ENCODE measurements at regions not wholly inside any gene's neighbourhood (a gene's known extent, or its start where the extent isn't known, plus 50 kb on each side); places are given as distances from the start of the nearest gene placed in this dataset.

DNA sequence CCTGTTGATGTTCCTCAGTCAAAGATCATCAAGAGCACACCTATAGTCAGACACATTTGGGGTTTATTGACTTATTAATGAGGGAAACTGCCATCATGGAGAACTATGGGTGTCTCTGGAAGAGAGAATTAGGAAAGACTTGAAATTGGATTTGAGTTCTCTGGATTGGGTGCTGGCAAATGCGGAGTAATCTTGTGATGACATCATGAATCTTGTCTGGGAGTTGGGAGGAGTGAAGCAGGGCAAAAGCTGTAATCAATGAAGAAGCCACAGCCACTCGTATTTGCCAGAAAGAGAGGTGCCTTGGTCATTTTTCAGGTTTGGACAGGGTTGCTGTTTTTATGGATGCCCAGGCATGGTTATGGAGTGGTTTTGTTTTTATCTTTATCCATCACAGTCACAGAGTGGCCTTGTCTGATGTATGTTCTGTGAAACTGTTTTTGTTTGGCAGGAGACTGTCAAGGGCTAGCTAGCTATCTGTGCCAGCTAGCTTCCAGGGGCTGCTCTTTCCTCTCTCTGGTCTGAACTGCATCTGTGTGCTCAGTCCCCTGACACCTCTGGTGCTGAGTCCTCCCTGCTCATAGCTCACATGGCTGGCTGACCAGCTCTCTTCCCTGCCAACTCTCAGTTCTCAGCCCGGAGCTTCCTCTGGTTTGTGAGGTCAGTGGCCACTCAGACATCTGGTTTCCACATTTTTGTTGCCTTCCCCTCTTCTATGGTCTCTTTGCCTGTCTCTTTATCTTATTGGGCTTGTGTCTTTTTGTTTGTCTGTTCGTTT, 193.4 kb upstream of the RMP24 start:
- no peak overlapping the region for H2AK5ac ChIP-seq (ENCODE audit: low read depth, low read length)
- H3K79me1 ChIP-seq (ENCODE audit: low read depth, low read length) = no peaks in the 10 kb centered on the region
- ChIA-PET POLR2A (ENCODE audit: partially characterized antibody) (interaction anchor here (1.2 kb wide), 1 partner anchor 72 kb away, joined by 3 read pairs; no protein-coding TSS in a partner anchor), CTCF (ENCODE audit: partially characterized antibody) (interaction anchor here (0.6 to 1.0 kb wide), 3 partner anchors 23 to 84 kb away, joined by 3 read pairs; no protein-coding TSS in a partner anchor)
- no peak overlapping the region for H3K14ac ChIP-seq (ENCODE audit: insufficient read length)
- no peaks in the 10 kb centered on the region; the same call in 1 of the 2 replicates for H3K23me2 ChIP-seq (ENCODE audit: low read depth, low read length)
- no peaks in the 10 kb centered on the region for H3K36me3 ChIP-seq (ENCODE audit: control insufficient read depth in 2 of 4, insufficient read depth in 4 of 4, low read length in 3 of 4)
- no peak overlapping the region for H2BK15ac ChIP-seq (ENCODE audit: low read length)
- peaks cover 0 to 3% of the 10 kb centered on the region in 2 experiments; a peak in 1 of 4 replicates for H3K79me2 ChIP-seq (ENCODE audit: control insufficient read depth in 1 of 2, insufficient read depth in 2 of 2, low read length in 2 of 2)
- 92% methylated on average over 4 of the region's 4 CpGs; no CpG with 5 or more reads in 1 of the 2 experiments for WGBS, 2 experiments (ENCODE audit: extremely low coverage in 1 of 2, insufficient coverage in 1 of 2, insufficient read length in 1 of 2, insufficient replicate concordance in 2 of 2, low coverage in 1 of 2, low lambda C conversion rate in 2 of 2, missing lambda C conversion rate in 1 of 2)
- H3K18ac ChIP-seq (ENCODE audit: extremely low read depth, low read length) = no peak overlapping the region
- H3K4me3 ChIP-seq (ENCODE audit: extremely low read depth in 1 of 4, insufficient read depth in 2 of 4, low read depth in 3 of 4, low read length in 4 of 4) = no peak overlapping the region
- no peaks in the 10 kb centered on the region for H4K20me1 ChIP-seq (replicated peaks in 1 of 2; ENCODE audit: control insufficient read depth in 1 of 2, insufficient read depth in 2 of 2, low read length in 2 of 2)
- no peak overlapping the region for H2BK5ac ChIP-seq (ENCODE audit: low read depth, low read length)
- no peak overlapping the region for H2BK120ac ChIP-seq (replicated peaks; ENCODE audit: low read depth, low read length)
- no peak overlapping the region for H3K56ac ChIP-seq (replicated peaks; ENCODE audit: insufficient read length, low read depth, low read length)
- H3K27ac ChIP-seq (ENCODE audit: low read depth, low read length) = no peak overlapping the region
- 0 out of 2 replicates have a peak overlapping the region, but pooled peaks have one; percentile 65 for H2BK20ac ChIP-seq (ENCODE audit: low read length)
- H3K9me3 ChIP-seq (ENCODE audit: insufficient read depth in 2 of 2, low read depth in 1 of 2, low read length in 1 of 2) = no peaks in the 10 kb centered on the region
- FAIRE-seq (no peak), DNase-seq (ENCODE audit: low read depth in 1 of 2, low spot score in 2 of 2) (no peak)
- no peak overlapping the region for H4K91ac ChIP-seq (replicated peaks; ENCODE audit: insufficient read length, low read length)
- H3K4me1 ChIP-seq (replicated peaks in 1 of 4; ENCODE audit: control insufficient read depth in 3 of 4, insufficient read depth in 4 of 4, low read length in 3 of 4) = peaks cover 0 to 9% (median 0%) of the 10 kb centered on the region in 4 experiments; a peak in 1 of 7 replicates
- H3K4me2 ChIP-seq (ENCODE audit: insufficient read depth in 1 of 2, low read depth in 2 of 2, low read length in 2 of 2) = no peak overlapping the region
- H4K8ac ChIP-seq (ENCODE audit: extremely low read depth, insufficient read depth, low read length) = no peak overlapping the region
- H3K27me3 ChIP-seq (replicated peaks in 1 of 4; ENCODE audit: control insufficient read depth in 3 of 4, extremely low read depth in 1 of 4, insufficient read depth in 3 of 4, low read length in 3 of 4) = no peaks in the 10 kb centered on the region
- no peak overlapping the region for H2AFZ ChIP-seq (ENCODE audit: low read length)
- H3K4ac ChIP-seq (replicated peaks; ENCODE audit: insufficient read length, low read depth, low read length) = no peak overlapping the region
- no peak overlapping the region for H3K23ac ChIP-seq (ENCODE audit: insufficient read length)
- peak overlapping the region; percentile 32; the same call in 1 of the 2 replicates for H2BK12ac ChIP-seq (ENCODE audit: low read depth, low read length)
- H4K5ac ChIP-seq (ENCODE audit: insufficient read length, low read depth, low read length) = no peak overlapping the region
- H3K9ac ChIP-seq (replicated peaks in 1 of 4; ENCODE audit: extremely low read depth in 1 of 4, low read depth in 3 of 4, low read length in 3 of 4) = no peak overlapping the region
- TF ChIP-seq CTBP2 (IDR thresholded peaks at IDR 0.05; ENCODE audit: borderline replicate concordance, insufficient read depth, insufficient read length, low read length) (no peak), MAX (IDR thresholded peaks at IDR 0.05) (no peak), TEAD4 (IDR thresholded peaks at IDR 0.05; ENCODE audit: low read depth, low read length) (no peak), PHF8 (conservative IDR thresholded peaks at IDR 0.05; ENCODE audit: low read depth, low read length) (no peak), SP1 (IDR thresholded peaks at IDR 0.05; ENCODE audit: low read depth, low read length) (no peak), HDAC2 (IDR thresholded peaks at IDR 0.05; ENCODE audit: borderline replicate concordance in 1 of 2, low read depth in 2 of 2, low read length in 2 of 2) (no peak), YY1 (IDR thresholded peaks at IDR 0.05; ENCODE audit: low read depth, low read length) (no peak), NRF1 (IDR thresholded peaks at IDR 0.05; ENCODE audit: low read depth, low read length) (no peak), SIX5 (IDR thresholded peaks at IDR 0.05; ENCODE audit: low read depth, low read length) (no peak), SRF (IDR thresholded peaks at IDR 0.05; ENCODE audit: low read depth, low read length) (no peak), MAFK (IDR thresholded peaks at IDR 0.05; ENCODE audit: low read depth, low read length) (no peak), GTF2F1 (IDR thresholded peaks at IDR 0.05; ENCODE audit: borderline replicate concordance, low read depth, low read length) (no peak)
